ENCODE measurements at regions not wholly inside any gene's neighbourhood (a gene's known extent, or its start where the extent isn't known, plus 50 kb on each side); places are given as distances from the start of the nearest gene placed in this dataset.

DNA sequence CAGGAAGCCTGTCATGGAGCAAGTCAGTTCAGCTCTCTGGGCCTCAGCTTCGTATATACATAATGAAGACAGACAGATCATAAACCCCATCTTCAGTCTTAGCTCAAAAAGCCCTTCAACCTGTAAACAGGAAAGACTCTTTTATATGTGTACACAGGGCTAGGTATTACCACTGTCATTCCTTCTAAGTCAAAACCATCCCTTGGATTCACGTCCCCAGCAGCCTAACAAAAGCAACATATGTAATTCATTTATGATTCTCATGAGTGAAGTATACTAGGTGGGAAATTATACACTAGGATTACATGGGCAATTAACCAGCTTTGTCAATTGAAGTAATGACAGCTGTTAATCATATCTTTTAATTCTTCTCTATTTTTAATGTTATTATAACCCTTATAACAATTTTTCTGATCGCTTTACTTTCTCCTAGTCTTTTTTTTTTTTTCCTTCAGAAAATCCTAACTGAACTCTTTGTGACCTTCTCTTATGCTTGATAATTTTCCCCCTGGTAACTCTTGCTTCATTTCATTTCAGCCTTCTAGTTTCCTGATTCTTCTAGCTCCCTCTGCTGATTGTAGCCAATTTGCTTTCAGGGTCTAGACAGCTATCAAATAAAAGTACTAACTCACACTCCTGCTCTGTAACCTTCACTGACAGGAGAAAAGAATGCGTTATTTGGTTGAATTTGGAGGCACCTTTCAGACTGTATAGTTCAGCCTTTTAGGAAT lies 99.7 kb downstream of the RBM43 start:
- WGBS, 2 experiments (ENCODE audit: low coverage in 1 of 2, low lambda C conversion rate in 2 of 2, missing lambda C conversion rate in 2 of 2): 69 to 73% methylated on average over 4 of the region's 4 CpGs
- H3K36me3 ChIP-seq (ENCODE audit: low read depth): no peaks in the 10 kb centered on the region

DNA sequence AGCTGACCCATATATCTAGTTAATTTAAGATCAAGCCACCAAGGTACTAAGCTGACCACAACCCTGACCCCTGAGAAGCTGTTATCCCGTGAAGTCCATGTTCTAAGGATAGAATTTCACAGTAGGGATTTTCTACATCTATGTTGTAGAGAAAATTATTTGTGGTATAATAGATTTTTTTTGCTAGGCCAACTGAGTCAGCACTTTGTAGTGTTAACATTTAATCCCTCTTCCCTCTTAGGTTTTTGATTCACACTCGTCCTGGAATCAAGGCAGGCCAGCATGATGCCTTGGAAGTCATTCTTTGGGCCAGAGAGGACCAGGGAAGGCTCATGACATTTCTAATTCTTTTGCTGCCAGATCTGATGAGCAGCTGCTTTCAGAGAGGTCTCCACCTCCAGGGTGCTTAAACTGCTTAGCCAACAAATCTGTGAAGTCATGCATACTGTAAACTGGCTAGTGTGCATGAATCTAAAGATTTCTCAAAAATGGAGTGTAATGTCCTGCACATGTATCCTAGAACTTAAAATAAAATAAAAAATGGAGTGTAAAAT lies 102.5 kb downstream of the RBM43 start:
- no peaks in the 10 kb centered on the region for H3K27me3 ChIP-seq (replicated peaks; ENCODE audit: insufficient read depth)
- H3K4me3 ChIP-seq: no peak overlapping the region
- WGBS, 2 experiments (ENCODE audit: low coverage in 1 of 2, low lambda C conversion rate in 2 of 2, missing lambda C conversion rate in 2 of 2): 70 to 81% methylated on average over 2 of the region's 2 CpGs
- in situ Hi-C loops (cut with MboI): no loop called here
- no peak overlapping the region for H3K9ac ChIP-seq
- no peaks in the 10 kb centered on the region for H3K9me3 ChIP-seq (ENCODE audit: low read depth)
- no peaks in the 10 kb centered on the region for H3K36me3 ChIP-seq (ENCODE audit: low read depth)
- H3K27ac ChIP-seq: no peak overlapping the region
- DNase-seq: no peak
- H3K4me1 ChIP-seq (ENCODE audit: insufficient read depth): peaks cover 14% of the 10 kb centered on the region
- 0 out of 2 replicates have a peak, but pooled peaks cover 5% of the 10 kb centered on the region for H3F3A ChIP-seq (ENCODE audit: insufficient read depth)
- no peak overlapping the region for H2AFZ ChIP-seq
- H4K20me1 ChIP-seq (ENCODE audit: insufficient read depth): no peaks in the 10 kb centered on the region
- no peaks in the 10 kb centered on the region for H3K9me2 ChIP-seq (ENCODE audit: insufficient read depth)
- TF ChIP-seq EZH2 (IDR thresholded peaks at IDR 0.05; ENCODE audit: insufficient read depth, poor library complexity, severe bottlenecking) (no peak), EZH2phosphoT487 (IDR thresholded peaks at IDR 0.05; ENCODE audit: insufficient read depth, low read depth) (no peak)
- H3K79me2 ChIP-seq (ENCODE audit: insufficient read depth): no peaks in the 10 kb centered on the region
- H3K4me2 ChIP-seq (ENCODE audit: unreplicated experiment): no peak overlapping the region

More for the DNA sequence above, 99.7 kb downstream of the RBM43 start:
- TF ChIP-seq EZH2phosphoT487 (IDR thresholded peaks at IDR 0.05; ENCODE audit: insufficient read depth, low read depth): no peak
- no peak for TF ChIP-seq EZH2 (IDR thresholded peaks at IDR 0.05; ENCODE audit: insufficient read depth, poor library complexity, severe bottlenecking)
- in situ Hi-C loops (cut with MboI): no loop called here
- Histone ChIP-seq H3K9me3 (ENCODE audit: low read depth) (no peaks in the 10 kb centered on the region), H3F3A (ENCODE audit: insufficient read depth) (0 out of 2 replicates have a peak, but pooled peaks cover under 1% of the 10 kb centered on the region), H4K20me1 (ENCODE audit: insufficient read depth) (no peaks in the 10 kb centered on the region), H3K79me2 (ENCODE audit: insufficient read depth) (no peaks in the 10 kb centered on the region), H2AFZ (no peak overlapping the region), H3K9ac (no peak overlapping the region), H3K4me1 (ENCODE audit: insufficient read depth) (peaks cover 5% of the 10 kb centered on the region; the same call in 1 of the 2 replicates), H3K27me3 (replicated peaks; ENCODE audit: insufficient read depth) (no peaks in the 10 kb centered on the region), H3K4me2 (ENCODE audit: unreplicated experiment) (no peak overlapping the region), H3K27ac (no peak overlapping the region), H3K4me3 (no peak overlapping the region), H3K9me2 (ENCODE audit: insufficient read depth) (no peaks in the 10 kb centered on the region)
- DNase-seq: peak; percentile 50

DNA sequence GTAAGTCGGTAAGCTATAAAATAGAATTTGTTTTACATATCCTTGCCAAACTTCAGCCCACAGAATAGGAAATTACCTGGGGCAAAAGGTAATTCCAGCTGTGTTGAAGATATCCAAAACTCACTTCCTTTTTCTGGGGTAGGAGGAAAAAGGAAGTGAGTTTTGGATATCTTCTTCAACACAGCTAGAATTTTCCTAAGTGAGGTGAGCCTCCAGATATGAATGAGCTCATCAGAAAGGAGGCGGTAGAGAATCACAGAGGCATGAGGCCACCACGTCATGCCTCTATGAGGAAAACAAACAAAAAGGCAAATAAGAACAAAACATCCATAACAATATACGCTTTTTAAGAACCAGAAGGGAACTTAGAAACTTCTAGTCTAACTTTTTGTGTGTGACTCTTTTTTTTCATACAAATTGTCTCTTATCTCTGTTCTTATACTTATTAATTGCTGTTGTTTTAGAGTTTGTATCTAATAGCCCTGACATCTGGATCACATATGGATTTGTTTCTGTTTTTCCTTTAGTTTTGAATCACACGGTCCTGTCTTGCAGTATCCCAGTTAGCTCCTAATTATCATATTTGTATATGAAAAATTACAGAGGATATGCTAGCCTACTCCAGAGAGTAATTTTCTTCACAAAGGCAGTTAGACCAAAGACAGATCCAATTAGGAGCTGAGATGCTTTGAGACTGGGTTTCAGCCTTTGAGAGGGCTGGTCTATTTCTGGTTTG lies 104.5 kb downstream of the RBM43 start:
- Histone ChIP-seq H3F3A (ENCODE audit: insufficient read depth) (0 out of 2 replicates have a peak, but pooled peaks cover 5% of the 10 kb centered on the region), H3K79me2 (ENCODE audit: insufficient read depth) (no peaks in the 10 kb centered on the region), H2AFZ (peak overlapping the region; percentile 8), H3K4me2 (ENCODE audit: unreplicated experiment) (no peak overlapping the region), H4K20me1 (ENCODE audit: insufficient read depth) (no peaks in the 10 kb centered on the region), H3K4me1 (ENCODE audit: insufficient read depth) (peaks cover 14% of the 10 kb centered on the region), H3K9me3 (ENCODE audit: low read depth) (no peaks in the 10 kb centered on the region), H3K27me3 (replicated peaks; ENCODE audit: insufficient read depth) (no peaks in the 10 kb centered on the region), H3K27ac (no peak overlapping the region), H3K9ac (no peak overlapping the region), H3K36me3 (ENCODE audit: low read depth) (no peaks in the 10 kb centered on the region), H3K9me2 (ENCODE audit: insufficient read depth) (no peaks in the 10 kb centered on the region), H3K4me3 (no peak overlapping the region)
- peak; percentile 65 for DNase-seq
- in situ Hi-C loops (cut with MboI): no loop called here
- WGBS, 2 experiments (ENCODE audit: low coverage in 1 of 2, low lambda C conversion rate in 2 of 2, missing lambda C conversion rate in 2 of 2): 47 to 53% methylated on average over 5 of the region's 5 CpGs
- TF ChIP-seq EZH2 (IDR thresholded peaks at IDR 0.05; ENCODE audit: insufficient read depth, poor library complexity, severe bottlenecking): no peak
- no peak for TF ChIP-seq EZH2phosphoT487 (IDR thresholded peaks at IDR 0.05; ENCODE audit: insufficient read depth, low read depth)

DNA sequence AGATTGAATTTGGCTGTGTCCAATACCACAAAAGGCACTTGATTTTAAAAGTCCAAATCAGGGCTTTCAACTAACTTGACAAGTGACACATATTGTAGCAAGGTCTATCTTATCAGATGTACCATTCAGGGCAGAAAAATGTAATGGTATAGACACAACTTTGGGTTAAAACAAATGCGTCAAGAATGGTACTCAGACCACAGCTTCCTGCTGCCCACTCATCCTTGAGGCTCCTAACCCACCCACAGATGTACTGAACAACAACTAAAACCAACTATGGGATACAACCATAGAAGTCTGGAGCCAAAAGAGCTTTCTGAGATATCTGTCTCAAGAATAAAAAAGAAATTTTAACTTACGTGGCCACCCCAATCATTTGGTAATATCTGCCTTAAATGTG lies 105.2 kb downstream of the RBM43 start:
- Histone ChIP-seq H4K20me1 (ENCODE audit: insufficient read depth) (no peaks in the 10 kb centered on the region), H2AFZ (peak overlapping the region; percentile 8), H3K79me2 (ENCODE audit: insufficient read depth) (no peaks in the 10 kb centered on the region), H3K9me2 (ENCODE audit: insufficient read depth) (no peaks in the 10 kb centered on the region), H3F3A (ENCODE audit: insufficient read depth) (0 out of 2 replicates have a peak, but pooled peaks cover 5% of the 10 kb centered on the region), H3K36me3 (ENCODE audit: low read depth) (no peaks in the 10 kb centered on the region), H3K9me3 (ENCODE audit: low read depth) (no peaks in the 10 kb centered on the region), H3K4me1 (ENCODE audit: insufficient read depth) (peaks cover 14% of the 10 kb centered on the region), H3K4me3 (no peak overlapping the region), H3K27ac (no peak overlapping the region), H3K9ac (no peak overlapping the region), H3K27me3 (replicated peaks; ENCODE audit: insufficient read depth) (no peaks in the 10 kb centered on the region), H3K4me2 (ENCODE audit: unreplicated experiment) (no peak overlapping the region)
- DNase-seq: peak; percentile 36
- in situ Hi-C loops (cut with MboI): no loop called here
- no peak for TF ChIP-seq EZH2phosphoT487 (IDR thresholded peaks at IDR 0.05; ENCODE audit: insufficient read depth, low read depth)
- TF ChIP-seq EZH2 (IDR thresholded peaks at IDR 0.05; ENCODE audit: insufficient read depth, poor library complexity, severe bottlenecking): no peak
- WGBS, 2 experiments (ENCODE audit: low coverage in 1 of 2, low lambda C conversion rate in 2 of 2, missing lambda C conversion rate in 2 of 2): 34 to 43% methylated on average over 2 of the region's 2 CpGs
